ENCODE measurements at regions not wholly inside any gene's neighbourhood (a gene's known extent, or its start where the extent isn't known, plus 50 kb on each side); places are given as distances from the start of the nearest gene placed in this dataset.
"Not testable (repeated sequence)": the region's sequence is repeated elsewhere in the genome, so short reads cannot be mapped to it uniquely, and the experiment has no call there.

DNA sequence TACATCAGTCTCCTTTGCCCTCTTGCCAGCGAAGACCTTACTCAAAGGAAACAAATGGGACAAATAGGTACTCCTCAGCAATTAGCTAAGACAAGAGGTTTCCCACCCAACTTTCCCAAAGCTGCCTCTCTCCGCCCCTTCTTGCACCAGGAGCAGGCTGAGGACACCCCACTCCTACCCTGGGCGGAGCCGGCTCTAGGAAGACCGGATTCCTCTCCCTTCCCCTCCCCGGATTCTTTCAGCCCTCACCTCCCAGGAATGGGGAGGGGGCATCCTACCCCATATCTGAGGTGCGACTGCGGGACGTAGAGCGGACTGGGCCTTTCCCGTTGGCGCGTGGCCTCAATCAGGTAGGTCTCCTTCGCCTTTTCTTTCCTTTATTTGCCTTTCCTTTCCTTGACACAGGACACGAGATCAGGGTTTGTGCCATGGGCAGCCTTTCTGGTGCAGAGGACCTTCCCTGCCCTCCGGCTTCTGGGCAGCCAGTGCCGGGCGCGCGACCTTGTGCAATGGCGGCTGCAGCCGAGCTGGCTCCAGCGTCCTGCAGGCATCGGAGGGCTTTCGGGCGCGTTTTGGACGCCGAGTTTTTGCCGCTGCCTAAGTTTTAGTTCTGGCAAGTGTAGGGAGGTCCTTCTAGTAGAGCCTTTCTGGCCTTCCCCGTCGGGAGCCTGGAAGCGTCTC lies 279.9 kb downstream of the PLS3 start:
- not testable (repeated sequence) for DNase-seq

GRCh38 chrX:115850986-115851385 lies 290.0 kb downstream of the PLS3 start:
- not testable (repeated sequence) for DNase-seq

GRCh38 chrX:115853260-115853659 lies 292.3 kb downstream of the PLS3 start:
- not testable (repeated sequence) for DNase-seq

DNA sequence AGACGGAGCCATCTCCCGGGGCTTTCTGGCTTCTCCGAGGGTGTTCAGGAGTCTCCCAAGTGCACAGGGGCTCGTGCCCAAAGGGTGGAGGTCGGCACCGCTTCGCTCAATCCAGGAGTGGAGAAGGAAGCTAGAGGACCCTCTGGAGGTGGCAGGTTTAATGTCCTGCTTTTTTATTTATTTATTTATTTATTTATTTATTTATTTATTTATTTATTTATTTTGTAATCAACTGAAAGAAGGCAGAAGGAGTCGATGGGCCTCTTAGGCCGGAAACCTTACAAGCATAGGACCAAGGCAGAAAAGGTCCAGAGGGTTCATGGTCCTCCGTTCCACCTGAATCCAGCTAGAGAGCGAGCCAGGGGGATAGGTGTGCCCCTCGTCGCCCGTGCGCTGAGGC lies 289.4 kb upstream of the AGTR2 start:
- not testable (repeated sequence) for DNase-seq

GRCh38 chrX:115884121-115884520 lies 286.4 kb upstream of the AGTR2 start:
- not testable (repeated sequence) for DNase-seq

DNA sequence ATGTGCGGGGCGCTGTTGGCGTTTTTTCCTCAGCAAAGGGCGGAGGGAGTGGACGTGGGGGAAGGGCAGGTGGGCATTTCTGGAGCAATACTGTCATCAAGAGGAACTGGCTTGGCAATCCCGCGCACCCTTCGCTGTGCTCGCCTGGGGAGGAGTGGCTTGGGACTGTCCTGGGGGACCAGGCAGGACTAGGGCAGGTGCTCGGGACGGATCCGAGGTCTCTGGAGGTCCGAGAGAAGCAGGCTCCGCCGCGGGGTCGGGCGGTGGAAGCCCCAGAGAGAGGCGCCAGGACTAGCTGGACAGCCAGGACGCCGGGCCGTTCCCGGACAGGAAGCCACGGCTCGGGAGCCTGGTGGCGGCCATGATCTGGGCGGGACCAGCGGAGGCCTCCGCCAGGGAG lies 282.5 kb upstream of the AGTR2 start:
- not testable (repeated sequence) for DNase-seq

- not testable (repeated sequence) for DNase-seq
Measured at GRCh38 chrX:115888519-115888918, 282.0 kb upstream of the AGTR2 start.

- DNase-seq: no peak
Measured at GRCh38 chrX:115889121-115889890, 281.2 kb upstream of the AGTR2 start.

GRCh38 chrX:115892056-115892708 lies 278.4 kb upstream of the AGTR2 start:
- DNase-seq: no peak

- no peak for DNase-seq
Measured at GRCh38 chrX:115892787-115893671, 277.5 kb upstream of the AGTR2 start.

GRCh38 chrX:115894087-115894486 lies 276.5 kb upstream of the AGTR2 start:
- DNase-seq: no peak

DNA sequence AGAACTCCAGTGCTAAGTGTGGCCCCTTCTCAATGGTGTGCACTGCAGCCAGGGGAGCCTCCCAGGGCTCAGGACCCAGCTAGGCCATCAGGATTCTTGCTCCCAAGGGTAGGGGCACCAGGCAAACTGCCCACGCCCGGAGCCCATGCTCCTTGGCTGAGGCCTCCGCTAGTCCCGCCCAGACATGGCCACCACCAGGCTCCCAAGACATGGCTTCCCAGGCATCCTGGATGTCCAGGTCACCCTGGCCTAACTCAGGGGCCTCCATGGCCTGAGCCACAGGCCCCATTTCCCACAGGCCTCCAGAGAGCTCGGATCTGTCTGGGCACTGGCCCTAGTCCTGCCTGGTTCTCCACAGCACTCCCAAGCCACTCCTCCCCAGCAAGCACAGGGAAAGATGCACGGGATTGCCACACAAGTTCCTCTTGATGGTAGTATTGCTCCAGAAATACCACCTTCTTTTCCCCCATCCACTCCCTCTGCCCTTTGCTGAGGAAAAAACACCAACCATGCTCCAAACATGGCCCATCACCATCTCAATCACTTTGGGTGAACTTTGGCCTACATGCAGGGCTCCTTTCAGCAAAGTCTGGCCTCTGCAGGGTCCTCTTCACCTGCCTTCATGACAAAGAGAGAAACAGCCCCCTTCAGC lies 274.7 kb upstream of the AGTR2 start:
- DNase-seq: no peak

DNA sequence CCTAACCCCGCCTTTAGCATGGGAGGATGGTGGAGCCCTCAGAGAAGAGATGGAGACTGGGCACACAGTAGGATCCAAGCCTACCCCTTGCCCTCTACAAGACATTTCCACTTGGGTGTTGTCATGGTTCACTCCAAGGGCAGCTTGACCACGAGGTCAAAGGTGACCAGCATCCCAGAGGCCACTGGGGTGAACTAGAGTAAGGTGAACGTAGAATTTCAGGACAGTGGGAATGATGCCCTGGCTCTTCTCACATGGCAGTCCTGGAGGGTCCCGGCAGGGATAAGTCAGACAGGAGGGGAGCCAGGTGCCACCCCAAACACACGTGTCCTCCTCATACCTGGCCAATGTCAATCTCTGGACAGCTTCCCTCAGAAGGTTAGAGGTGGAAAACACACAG lies 274.2 kb upstream of the AGTR2 start:
- no peak for DNase-seq

DNA sequence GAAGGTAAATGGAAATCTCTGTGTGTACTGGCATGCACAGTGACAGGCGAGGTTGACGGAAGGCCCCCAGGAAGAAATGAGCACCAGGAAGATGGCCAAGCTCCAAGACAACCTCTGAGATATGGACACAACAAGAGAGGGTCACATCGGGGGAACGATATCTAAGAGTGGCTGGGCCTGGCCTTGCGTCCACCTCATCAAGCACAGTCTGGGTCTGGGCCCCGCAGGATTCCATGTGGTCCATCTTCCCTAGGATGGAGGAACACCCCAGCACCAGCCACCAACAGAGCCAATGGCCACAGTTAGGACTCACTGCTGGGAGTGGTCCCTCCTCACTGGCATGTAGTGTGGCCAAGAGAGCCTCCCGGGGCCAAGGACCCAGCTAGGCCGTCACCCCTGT lies 272.6 kb upstream of the AGTR2 start:
- no peak for DNase-seq

DNA sequence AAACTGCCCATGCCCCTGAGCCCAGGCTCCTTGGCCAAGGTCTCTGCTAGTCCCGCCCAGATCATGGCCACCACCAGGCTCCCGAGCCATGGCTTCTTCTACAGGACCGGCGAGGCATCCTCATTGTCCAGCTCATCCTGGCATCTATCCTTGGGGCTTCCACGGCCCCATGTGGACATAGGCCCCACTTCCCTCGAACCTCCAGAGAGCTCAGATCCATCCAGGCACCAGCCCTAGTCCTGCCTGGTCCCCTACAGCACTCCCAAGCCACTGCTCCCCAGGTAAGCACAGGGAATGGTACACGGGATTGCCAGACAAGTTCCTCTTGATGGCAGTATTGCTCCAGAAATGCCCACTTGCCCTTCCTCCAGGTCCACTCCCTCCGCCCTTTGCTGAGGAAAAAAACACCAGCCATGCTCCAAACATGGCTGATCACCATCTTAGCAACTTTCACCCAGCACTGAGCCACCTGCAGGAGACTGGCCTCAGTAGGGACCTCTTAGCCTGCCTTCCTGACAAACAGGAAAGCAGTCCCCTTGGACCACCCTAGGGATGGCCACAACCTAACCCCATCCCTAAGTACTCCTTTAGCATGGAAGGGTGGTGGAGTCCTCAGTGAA lies 272.1 kb upstream of the AGTR2 start:
- DNase-seq: no peak

DNA sequence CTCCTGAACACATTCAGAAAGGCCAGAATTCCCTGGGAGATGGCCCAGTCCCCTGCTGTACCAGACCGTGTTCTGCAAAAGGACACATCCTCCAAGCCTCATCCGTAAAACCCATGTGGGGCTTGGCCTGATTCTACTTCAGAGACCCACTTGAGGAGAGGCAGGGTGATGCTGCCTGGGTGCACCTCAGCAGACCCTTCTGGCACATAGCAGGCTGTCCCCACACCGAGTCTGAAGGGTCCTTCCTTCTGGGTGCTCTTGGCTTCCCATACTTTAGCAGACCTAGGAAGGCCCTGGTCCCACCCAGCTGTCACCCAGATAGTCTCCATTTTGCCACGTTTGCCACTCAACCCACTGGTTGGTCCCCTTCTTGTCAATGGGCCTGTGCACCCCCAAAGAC lies 270.1 kb upstream of the AGTR2 start:
- no peak for DNase-seq

DNA sequence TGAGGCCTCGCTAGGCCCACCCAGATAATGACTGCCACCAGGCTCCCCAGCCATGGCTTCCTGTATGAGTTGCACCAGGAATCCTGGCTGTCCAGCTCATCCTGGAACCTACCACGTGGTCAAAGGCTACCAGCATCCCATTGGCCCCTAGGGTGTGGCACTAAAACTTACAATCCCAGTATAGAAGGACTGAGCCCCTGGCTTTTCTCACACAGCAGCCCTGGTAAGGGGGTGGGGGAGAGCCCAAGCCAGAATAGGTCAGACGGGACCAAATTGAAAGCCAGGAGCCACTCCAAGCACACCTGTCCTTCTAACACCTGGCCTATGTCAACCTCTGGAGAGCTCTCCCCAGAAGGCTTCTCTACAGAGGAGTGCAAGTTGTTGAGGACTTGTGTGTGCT lies 269.3 kb upstream of the AGTR2 start:
- no peak for DNase-seq

DNA sequence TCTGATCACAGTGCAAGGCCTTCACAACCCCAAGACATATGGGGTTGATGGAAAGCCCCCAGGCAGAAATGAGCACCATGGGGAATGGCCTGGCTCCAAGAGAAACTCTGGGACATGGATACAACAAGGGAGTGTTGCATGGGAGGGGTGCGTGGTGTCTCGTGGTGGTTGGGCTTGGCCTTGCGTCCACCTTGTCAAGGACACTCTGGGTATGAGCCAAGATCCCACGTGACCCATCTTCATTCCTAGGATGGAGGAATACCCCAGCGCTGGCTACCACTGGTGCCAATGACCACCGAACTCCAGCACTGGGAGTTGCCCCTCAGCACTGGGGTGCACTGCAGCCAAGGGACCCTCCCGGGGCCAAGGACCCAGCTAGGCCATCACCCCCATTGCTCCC lies 267.5 kb upstream of the AGTR2 start:
- no peak for DNase-seq

DNA sequence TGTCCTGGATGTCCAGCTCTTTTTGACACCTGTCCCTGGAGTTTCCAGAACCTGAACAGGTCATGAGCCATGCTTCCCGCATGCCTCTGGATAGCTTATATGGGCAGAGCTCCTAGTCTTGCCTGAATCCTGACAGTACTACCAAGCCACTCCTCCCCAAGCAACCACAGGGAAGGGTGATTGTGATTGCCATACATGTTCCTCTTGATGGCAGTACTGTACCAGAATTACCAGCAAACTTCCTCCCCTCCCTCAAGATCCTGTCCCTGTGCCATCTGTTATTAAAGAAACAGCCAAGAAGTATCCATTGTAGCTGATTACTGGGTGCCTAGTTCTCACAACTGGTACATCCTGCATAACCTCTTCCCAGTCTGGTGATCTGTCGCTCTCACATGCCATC lies 264.3 kb upstream of the AGTR2 start:
- DNase-seq: no peak

GRCh38 chrX:115906881-115907280 lies 263.7 kb upstream of the AGTR2 start:
- no peak for DNase-seq

DNA sequence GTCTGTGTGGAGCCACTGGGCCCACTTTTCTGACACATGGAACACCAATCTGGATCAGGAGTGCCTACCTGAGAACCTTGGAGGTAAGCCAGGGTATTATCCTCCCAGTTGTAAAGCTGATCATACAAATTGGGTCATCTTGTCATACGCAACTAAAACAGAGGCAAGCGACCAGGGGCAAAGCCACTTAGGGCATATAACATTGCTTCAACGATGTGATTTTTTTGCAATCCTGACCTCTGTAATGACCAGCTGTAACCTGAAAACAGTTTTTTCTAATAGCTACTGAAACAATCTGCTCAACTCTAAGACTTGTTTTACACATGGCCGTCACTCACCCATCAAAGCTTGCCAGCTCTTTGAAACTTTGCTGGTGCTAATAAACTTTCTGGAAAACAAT lies 261.5 kb upstream of the AGTR2 start:
- no peak for DNase-seq

GRCh38 chrX:115911967-115912366 lies 258.6 kb upstream of the AGTR2 start:
- DNase-seq: no peak

Measured in NCI-H1436 treated with DMSO at 0.1 percent for 48 hours (cell line).